ENCODE measurements at regions not wholly inside any gene's neighbourhood (a gene's known extent, or its start where the extent isn't known, plus 50 kb on each side); places are given as distances from the start of the nearest gene placed in this dataset.
A peak's percentile ranks its signal among the peaks of the same experiment; 100 is the strongest.
"Not testable (repeated sequence)": the region's sequence is repeated elsewhere in the genome, so short reads cannot be mapped to it uniquely, and the experiment has no call there.

GRCh38 chr15:96147267-96147666 is 183.2 kb upstream of the NR2F2 start:
- no peak for DNase-seq

- DNase-seq, result no peak
These were observed 180.2 kb upstream of the NR2F2 start for GRCh38 chr15:96150254-96150653.

- not testable (repeated sequence) for DNase-seq
These were observed 178.8 kb upstream of the NR2F2 start for GRCh38 chr15:96151749-96152148.

GRCh38 chr15:96153929-96154328 is 176.6 kb upstream of the NR2F2 start:
- no peak for DNase-seq

GRCh38 chr15:96158938-96159337 is 171.6 kb upstream of the NR2F2 start:
- DNase-seq, result no peak

- no peak for DNase-seq
These were observed 170.2 kb upstream of the NR2F2 start for GRCh38 chr15:96160269-96160668.

GRCh38 chr15:96160800-96161199 is 169.7 kb upstream of the NR2F2 start:
- DNase-seq, result no peak

GRCh38 chr15:96162322-96162721 is 168.2 kb upstream of the NR2F2 start:
- DNase-seq, result no peak

GRCh38 chr15:96165081-96165480 is 165.4 kb upstream of the NR2F2 start:
- DNase-seq, result no peak

- no peak for DNase-seq
These were observed 164.7 kb upstream of the NR2F2 start for GRCh38 chr15:96165775-96166174.

- DNase-seq, result no peak
These were observed 164.0 kb upstream of the NR2F2 start for GRCh38 chr15:96166223-96167200.

- DNase-seq, result not testable (repeated sequence)
These were observed 159.9 kb upstream of the NR2F2 start for GRCh38 chr15:96170616-96170978.

GRCh38 chr15:96170979-96171739 is 159.3 kb upstream of the NR2F2 start:
- DNase-seq, result peak; percentile 67 to 86

- no peak for DNase-seq
These were observed 158.6 kb upstream of the NR2F2 start for GRCh38 chr15:96171853-96172296.

- no peak for DNase-seq
These were observed 158.1 kb upstream of the NR2F2 start for GRCh38 chr15:96172417-96172816.

- no peak for DNase-seq
These were observed 153.7 kb upstream of the NR2F2 start for GRCh38 chr15:96176831-96177230.

GRCh38 chr15:96177279-96177678 is 153.2 kb upstream of the NR2F2 start:
- no peak for DNase-seq

GRCh38 chr15:96180087-96180748 is 150.3 kb upstream of the NR2F2 start:
- DNase-seq, result no peak

GRCh38 chr15:96181217-96181616 is 149.3 kb upstream of the NR2F2 start:
- DNase-seq, result no peak

- no peak for DNase-seq
These were observed 148.6 kb upstream of the NR2F2 start for GRCh38 chr15:96181873-96182301.

GRCh38 chr15:96182736-96183513 is 147.6 kb upstream of the NR2F2 start:
- no peak for DNase-seq

GRCh38 chr15:96183514-96183850 is 147.0 kb upstream of the NR2F2 start:
- DNase-seq, result no peak

- DNase-seq, result no peak
These were observed 146.6 kb upstream of the NR2F2 start for GRCh38 chr15:96183867-96184266.
